HG03571 (cell line): ENCODE measurements at regions not wholly inside any gene's neighbourhood (a gene's known extent, or its start where the extent isn't known, plus 50 kb on each side); places are given as distances from the start of the nearest gene placed in this dataset.
"Not testable (repeated sequence)": the region's sequence is repeated elsewhere in the genome, so short reads cannot be mapped to it uniquely, and the experiment has no call there.

Source experiments
- ATAC-seq: cut with Tn5 transposase; IDR thresholded peaks from one replicate; pipeline ENCODE4 v1.9.1; 2021; ENCODE audit not compliant: unreplicated experiment

DNA sequence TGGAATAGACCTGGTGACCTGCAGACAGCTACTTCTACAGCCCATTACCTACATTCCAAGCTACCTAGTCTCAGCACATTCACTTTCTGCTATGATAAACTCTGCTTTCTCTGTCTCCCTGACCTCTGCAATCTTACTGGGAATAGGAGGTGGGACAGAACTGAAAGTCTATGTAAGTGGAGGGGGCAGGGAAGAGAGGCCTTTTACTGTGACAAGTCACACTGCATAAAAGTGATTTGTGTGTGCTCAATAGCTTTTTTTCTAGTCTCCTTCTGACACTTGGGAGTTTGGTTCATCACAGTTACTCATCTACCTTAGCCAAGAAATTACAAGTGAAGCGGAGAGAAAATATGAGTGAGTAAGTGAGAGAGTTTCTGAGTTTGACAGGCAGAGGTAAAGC is 322.4 kb downstream of the OLFM4 start:
- no peak for ATAC-seq

DNA sequence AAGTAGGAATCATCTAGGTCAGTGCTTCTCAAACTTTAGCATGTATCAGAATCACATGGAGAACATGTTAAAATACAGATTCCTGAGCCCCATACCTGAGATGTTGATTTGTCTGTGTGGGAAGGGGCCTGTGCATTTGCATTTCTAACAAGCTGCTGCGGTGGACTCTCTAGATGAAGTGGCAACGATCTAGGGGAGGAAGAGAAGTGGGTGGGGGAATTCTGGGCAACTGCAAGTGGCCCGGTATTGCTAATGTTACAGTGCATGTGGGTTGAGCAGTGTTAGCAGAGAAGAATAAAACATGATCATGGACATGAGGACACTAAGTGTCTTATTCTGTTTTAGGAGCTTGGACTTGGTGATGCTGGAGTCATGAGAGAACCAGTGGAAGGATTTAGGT is 329.0 kb downstream of the OLFM4 start:
- ATAC-seq, result no peak

GRCh38 chr13:53368948-53369347 is 340.3 kb downstream of the OLFM4 start:
- ATAC-seq, result no peak

- ATAC-seq, result no peak
Observed at GRCh38 chr13:53379485-53379884, 350.9 kb downstream of the OLFM4 start.

DNA sequence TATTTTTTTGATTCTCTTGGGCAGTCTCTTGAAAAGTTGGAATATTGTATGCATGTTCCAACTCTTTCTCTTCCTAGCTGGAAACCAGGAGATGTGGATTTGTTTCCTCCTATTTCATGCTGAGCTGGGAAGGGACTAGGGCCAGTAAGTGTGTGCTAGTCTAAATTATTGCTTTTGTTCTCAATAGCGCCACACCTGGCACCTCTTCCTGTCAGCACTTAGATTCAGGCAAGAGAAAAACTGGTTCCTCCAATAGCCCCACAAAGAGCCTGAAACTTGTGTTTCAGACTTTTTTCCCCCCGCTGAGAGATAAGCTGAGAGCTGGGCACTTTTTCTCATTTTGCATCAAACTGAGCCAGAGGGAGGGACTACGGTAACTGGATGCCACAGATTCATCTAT is 353.4 kb downstream of the OLFM4 start:
- no peak for ATAC-seq

DNA sequence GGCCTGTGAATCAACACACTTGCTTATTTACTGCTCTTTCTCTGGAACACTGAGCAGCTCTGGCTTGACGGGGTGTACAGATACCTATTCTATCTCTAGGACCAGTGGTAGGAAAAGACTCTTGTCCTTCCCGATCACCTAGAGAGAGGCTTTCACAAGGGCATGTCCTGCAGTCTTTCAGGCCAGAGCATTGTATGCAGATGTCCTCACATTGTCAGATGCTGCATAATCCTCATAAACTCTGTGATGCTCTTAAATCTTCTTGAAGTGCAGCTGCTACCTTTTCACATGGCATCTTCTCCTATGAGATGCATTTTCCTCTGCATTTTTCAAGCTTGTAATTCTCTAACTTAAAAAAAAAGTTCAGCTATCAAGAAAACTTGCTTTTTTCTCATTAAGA is 369.4 kb downstream of the OLFM4 start:
- no peak for ATAC-seq

- no peak for ATAC-seq
Observed at GRCh38 chr13:53405616-53406015, 377.0 kb downstream of the OLFM4 start.

DNA sequence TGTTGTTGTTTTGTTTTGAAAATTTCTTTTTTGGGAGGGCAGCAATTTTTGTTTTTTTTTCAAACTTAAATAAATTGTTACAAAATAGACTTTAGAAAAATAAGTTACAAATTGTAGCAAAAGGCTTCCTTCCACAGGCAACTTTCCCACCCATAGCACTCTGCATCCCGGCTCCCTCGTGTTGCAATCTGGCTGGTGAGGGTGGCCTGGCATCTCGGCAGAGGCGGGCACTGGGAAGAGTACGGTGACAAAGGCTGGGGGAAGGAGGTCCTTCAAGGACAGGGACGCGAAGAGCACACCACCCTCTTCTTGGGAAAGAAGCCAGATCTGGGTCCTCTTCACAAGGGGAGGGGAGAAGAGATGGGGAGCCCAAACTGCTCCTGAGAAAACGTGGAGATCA is 379.7 kb downstream of the OLFM4 start:
- ATAC-seq, result no peak

GRCh38 chr13:53408847-53409568 is 380.4 kb downstream of the OLFM4 start:
- no peak for ATAC-seq

GRCh38 chr13:53411463-53411862 is 382.9 kb downstream of the OLFM4 start:
- ATAC-seq, result no peak

- ATAC-seq, result no peak
Observed at GRCh38 chr13:53415135-53415534, 386.5 kb downstream of the OLFM4 start.

DNA sequence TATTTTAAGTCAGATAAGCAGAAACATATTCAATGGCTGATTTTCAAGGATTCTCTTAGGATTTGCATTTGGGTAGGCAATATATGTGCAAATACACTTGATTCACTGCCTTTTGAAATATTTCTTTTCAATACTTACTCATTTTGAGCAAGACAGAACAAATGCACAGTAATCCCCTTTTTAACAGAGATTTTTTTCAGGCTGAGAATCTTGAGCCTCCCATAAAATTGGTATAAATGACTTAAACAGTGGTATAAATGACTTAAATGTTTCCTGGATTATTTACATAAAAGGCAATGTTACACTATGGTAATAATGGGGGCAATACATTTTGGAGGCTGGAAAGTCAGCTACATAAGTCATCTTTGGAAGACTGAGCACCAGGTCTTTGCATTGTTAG is 389.0 kb downstream of the OLFM4 start:
- no peak for ATAC-seq

- no peak for ATAC-seq
Observed at GRCh38 chr13:53422415-53422814, 393.8 kb downstream of the OLFM4 start.

DNA sequence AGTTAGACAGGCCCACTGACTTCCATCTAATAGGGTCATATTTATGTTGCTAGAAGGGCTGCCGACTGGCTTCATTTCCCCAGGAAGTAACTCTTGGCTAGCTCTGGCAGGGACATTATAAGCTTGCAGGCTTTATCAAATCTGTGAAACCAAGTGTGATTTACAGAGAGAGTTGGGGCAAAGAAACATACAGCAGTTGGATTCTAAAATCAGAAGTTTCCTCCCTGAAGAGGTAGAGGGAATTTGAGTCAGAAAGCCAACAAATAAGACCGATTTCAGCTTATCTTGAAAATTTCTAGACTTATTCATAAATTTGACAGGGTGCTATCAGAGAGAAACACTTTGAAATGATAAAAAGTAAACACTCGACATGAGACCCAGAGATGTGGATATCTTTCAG is 407.8 kb downstream of the OLFM4 start:
- no peak for ATAC-seq

DNA sequence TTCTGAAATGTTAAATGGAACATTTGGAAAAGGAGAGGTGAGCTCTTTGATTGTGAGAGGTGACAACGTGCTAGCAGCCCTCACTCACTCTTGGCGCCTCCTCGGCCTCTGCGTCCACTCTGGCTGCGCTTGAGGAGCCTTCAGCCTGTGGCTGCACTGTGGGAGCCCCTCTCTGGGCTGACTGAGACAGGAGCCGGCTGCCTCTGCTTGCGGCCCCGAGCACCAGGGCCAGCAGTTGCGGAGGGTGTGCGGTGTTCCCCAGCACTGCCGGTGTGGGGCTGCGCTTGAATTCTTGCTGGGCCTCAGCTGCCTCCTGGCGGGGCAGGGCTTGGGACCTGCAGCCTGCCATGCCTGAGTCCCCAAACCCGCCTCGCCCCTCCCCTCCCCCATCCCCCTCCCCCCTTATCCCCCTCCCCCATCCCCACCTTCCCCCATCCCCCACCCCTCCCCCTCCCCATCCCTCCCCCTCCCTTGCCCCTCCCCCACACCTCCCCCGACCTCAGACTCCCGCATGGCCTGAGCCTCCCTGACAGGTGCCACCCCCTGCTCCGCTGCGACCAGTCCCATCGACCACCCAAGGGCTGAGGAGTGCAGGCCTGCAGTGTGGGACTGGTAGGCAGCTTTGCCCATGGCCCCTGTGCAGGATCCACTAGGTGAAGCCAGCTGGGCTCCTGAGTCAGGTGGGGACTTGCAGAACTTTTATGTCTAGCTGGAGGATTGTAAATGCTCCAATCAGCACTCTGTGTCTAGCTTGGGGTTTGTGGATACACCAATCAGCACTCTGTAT is 411.0 kb downstream of the OLFM4 start:
- no peak for ATAC-seq

- ATAC-seq, result no peak
Observed at GRCh38 chr13:53442979-53443378, 414.4 kb downstream of the OLFM4 start.

GRCh38 chr13:53445686-53446085 is 417.1 kb downstream of the OLFM4 start:
- ATAC-seq, result no peak

DNA sequence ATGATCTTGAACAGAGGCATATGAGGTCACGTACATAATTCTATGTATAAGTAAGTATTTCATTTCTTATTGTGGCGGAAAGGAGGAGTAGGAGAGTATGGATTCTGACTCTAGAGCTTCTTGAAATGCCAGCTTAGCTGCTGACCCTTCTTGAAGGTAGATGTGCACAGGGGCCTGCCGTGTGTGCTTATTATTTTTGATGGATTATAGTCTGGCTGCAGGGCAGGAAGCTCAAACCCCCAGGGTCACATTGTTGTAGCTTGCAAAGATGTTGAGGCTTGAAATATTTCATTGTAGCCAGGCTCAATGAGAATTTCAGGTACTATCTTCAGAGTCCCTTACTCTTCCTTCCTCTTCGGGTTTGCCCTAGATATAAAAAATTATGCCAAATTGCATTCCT is 418.8 kb downstream of the OLFM4 start:
- ATAC-seq, result no peak

GRCh38 chr13:53447863-53448262 is 419.2 kb downstream of the OLFM4 start:
- ATAC-seq, result no peak

DNA sequence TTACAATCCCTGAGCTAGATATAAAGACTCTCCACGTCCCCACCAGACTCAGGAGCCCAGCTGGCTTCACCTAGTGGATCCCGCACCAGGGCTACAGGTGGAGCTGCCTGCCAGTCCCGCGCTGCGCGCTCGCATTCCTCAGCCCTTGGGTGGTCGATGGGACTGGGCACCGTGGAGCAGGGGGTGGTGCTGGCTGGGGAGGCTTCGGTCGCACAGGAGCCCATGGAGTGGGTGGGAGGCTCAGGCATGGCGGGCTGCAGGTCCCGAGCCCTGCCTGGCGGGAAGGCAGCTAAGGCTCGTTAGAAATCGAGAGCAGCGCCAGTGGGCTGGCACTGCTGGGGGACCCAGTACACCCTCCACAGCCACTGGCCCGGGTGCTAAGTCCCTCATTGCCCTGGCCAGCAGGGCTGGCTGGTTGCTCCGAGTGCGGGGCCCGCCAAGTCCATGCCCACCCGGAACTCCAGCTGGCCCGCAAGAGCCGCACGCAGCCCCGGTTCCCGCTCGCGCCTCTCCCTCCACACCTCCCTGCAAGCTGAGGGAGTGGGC is 423.7 kb downstream of the OLFM4 start:
- ATAC-seq, result not testable (repeated sequence)

GRCh38 chr13:53460796-53461195 is 432.2 kb downstream of the OLFM4 start:
- no peak for ATAC-seq

DNA sequence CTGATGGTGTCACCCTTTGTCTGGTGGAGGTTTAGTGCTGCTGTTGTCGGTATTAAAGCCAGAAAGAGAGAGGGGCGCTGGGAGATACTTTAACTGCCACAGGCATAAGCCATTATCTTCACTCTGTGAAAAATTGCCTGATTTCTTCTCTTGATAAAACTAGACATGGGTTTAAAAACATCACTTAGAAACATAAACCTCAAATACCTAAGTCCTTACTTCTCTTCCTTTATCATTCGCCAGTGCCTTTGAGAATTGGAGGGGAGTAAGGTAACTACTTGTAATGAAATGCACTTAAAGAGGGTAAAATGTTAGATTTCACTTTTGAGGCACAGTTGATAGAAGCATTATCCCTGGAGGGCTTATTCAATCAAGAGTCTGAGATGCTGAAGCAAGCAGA is 434.5 kb downstream of the OLFM4 start:
- ATAC-seq, result no peak
